ENCODE measurements at regions not wholly inside any gene's neighbourhood (a gene's known extent, or its start where the extent isn't known, plus 50 kb on each side); places are given as distances from the start of the nearest gene placed in this dataset.

DNA sequence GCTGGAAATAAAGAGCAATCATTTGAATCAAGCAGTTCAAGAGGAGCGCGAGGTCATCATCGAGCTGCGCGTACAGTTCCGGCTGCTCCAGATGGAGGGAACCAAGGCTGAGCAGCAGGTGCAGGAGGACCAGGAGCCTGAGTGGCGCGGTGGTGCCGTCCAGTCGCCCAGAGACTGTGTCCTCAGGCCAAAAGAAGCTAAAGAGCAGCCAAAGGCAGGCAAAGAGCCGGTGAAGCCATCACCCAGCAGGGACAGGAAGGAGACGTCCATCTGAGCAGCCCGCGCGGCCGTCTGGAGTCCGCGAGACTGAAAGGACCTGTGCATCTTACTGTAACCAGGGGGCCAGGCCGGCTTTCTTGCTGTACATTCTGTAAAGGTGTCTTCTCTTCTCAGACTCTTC lies 277.2 kb upstream of the TTC14 start:
- no peak overlapping the region for H3K4me2 ChIP-seq
- no peaks in the 10 kb centered on the region for H3K36me3 ChIP-seq
- H3K4me3 ChIP-seq, result no peak overlapping the region
- no peaks in the 10 kb centered on the region for H3K27me3 ChIP-seq
- TF ChIP-seq Cebpa-rat (IDR thresholded peaks at IDR 0.05), result no peak
- H3K9me3 ChIP-seq, result no peaks in the 10 kb centered on the region
- H3K27ac ChIP-seq, result no peak overlapping the region
- no peaks in the 10 kb centered on the region for H3K4me1 ChIP-seq
- no peak overlapping the region for H3K9ac ChIP-seq
- H4K20me1 ChIP-seq, result no peaks in the 10 kb centered on the region

DNA sequence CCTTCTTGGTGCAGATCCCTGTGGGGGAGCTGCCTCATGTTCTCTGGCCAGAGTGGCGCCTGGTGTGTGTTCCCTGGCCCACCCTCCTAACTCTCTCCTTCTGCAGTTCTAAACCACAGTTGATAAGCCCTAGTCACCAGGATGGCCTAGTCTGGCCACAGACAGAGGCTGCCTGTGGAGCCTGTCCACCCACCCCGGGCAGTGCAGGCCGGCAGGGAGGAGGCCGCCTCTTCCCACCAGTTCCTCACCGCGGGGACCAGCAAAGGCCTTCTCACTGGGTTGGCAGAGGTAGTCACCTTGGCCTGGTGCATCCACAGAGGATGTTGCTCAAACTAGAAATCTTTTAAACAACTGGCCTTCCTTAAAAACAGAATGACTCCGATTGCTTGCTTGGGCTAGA lies 276.4 kb upstream of the TTC14 start:
- no peak overlapping the region for H3K27ac ChIP-seq
- no peak for TF ChIP-seq Cebpa-rat (IDR thresholded peaks at IDR 0.05)
- H3K9ac ChIP-seq, result no peak overlapping the region
- no peak overlapping the region for H3K4me2 ChIP-seq
- no peaks in the 10 kb centered on the region for H3K4me1 ChIP-seq
- no peaks in the 10 kb centered on the region for H3K36me3 ChIP-seq
- no peaks in the 10 kb centered on the region for H3K9me3 ChIP-seq
- no peak overlapping the region for H3K4me3 ChIP-seq
- no peaks in the 10 kb centered on the region for H3K27me3 ChIP-seq
- H4K20me1 ChIP-seq, result no peaks in the 10 kb centered on the region

DNA sequence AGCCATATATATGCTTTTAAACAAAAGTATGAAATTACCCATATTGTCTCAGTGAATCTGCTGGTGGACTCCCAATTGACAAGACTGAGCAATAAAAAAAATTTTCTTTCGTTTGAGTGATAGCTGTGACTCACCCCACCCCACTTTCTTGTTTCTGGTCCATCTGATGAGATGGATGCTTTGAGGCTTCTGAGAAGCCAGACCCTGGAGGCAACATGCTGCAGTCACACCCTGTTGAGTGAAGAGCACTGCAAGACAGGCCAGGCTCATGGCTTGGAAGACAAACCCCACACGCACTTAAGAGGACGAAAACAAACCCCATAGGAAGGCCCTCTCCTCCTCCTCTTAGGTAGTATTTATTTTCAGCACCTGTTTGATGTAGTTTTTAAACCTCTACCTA lies 276.0 kb upstream of the TTC14 start:
- no peak overlapping the region for H3K4me3 ChIP-seq
- no peak for TF ChIP-seq Cebpa-rat (IDR thresholded peaks at IDR 0.05)
- no peaks in the 10 kb centered on the region for H3K4me1 ChIP-seq
- H3K27me3 ChIP-seq, result no peaks in the 10 kb centered on the region
- no peaks in the 10 kb centered on the region for H3K36me3 ChIP-seq
- H3K9me3 ChIP-seq, result no peaks in the 10 kb centered on the region
- H4K20me1 ChIP-seq, result no peaks in the 10 kb centered on the region
- no peak overlapping the region for H3K27ac ChIP-seq
- H3K9ac ChIP-seq, result no peak overlapping the region
- H3K4me2 ChIP-seq, result no peak overlapping the region

DNA sequence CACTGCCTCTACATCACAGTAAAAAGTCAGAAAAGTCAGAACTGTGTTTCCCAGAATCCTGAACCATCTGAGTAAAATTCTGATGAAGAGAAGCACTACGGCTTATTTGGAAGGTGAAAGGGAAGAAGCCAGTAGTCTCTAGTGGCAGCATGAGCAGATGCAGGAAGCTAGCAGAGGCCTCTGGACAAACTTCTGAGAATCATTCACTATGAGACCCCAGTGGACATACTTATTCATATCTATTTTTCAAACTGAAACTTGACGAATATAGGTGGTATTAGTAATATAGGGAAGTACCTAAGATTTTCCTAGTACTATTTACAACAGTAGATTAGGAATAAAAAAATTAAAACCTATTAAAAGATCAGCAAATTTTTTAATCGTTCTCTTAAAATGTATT lies 272.8 kb upstream of the TTC14 start:
- no peak overlapping the region for H3K27ac ChIP-seq
- no peak for TF ChIP-seq Cebpa-rat (IDR thresholded peaks at IDR 0.05)
- no peaks in the 10 kb centered on the region for H3K4me1 ChIP-seq
- H3K4me2 ChIP-seq, result no peak overlapping the region
- H4K20me1 ChIP-seq, result no peaks in the 10 kb centered on the region
- H3K9me3 ChIP-seq, result no peaks in the 10 kb centered on the region
- no peak overlapping the region for H3K9ac ChIP-seq
- H3K27me3 ChIP-seq, result no peaks in the 10 kb centered on the region
- H3K4me3 ChIP-seq, result no peak overlapping the region
- no peaks in the 10 kb centered on the region for H3K36me3 ChIP-seq

DNA sequence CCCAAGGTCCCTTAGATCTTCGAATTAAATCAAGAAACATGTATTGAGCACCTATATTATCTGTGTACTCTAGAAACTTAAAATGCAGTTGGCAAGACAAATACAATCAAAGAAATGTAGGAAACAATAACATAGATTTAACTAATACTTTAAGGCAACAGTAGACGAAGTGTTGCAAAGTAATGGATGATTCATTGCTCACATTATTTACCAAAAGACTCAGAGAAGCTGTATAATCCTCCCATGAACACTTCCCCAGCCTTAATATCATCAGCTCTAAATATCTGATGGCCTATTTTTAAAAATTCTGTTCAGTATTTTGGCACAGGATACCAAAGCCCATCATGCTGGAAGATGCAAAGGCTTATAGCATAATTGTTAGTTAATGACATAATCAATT lies 272.1 kb upstream of the TTC14 start:
- Histone ChIP-seq H3K4me1 (no peaks in the 10 kb centered on the region), H3K9ac (no peak overlapping the region), H4K20me1 (no peaks in the 10 kb centered on the region), H3K27me3 (no peaks in the 10 kb centered on the region), H3K4me3 (no peak overlapping the region), H3K9me3 (no peaks in the 10 kb centered on the region), H3K27ac (no peak overlapping the region), H3K4me2 (no peak overlapping the region), H3K36me3 (no peaks in the 10 kb centered on the region)
- no peak for TF ChIP-seq Cebpa-rat (IDR thresholded peaks at IDR 0.05)

DNA sequence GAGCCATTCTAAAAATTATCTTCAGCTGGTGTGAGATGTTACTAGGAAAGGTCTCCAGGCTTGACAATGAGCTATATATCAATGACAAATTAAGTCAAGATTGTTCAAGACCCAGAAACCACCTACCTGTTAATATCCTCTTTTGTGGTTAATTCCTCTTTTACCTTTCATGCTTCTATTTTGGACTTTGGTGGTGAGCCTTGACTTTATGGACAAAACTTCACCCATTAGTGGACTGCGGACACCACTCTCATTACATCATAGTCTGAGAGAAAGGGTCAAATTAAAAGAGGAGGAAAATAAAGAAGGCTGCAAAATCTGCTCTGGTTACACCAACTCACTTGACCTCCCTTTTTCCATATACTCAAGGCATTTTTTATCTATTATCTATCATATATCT lies 271.5 kb upstream of the TTC14 start:
- H3K4me1 ChIP-seq, result no peaks in the 10 kb centered on the region
- no peak for TF ChIP-seq Cebpa-rat (IDR thresholded peaks at IDR 0.05)
- no peaks in the 10 kb centered on the region for H3K27me3 ChIP-seq
- no peaks in the 10 kb centered on the region for H3K9me3 ChIP-seq
- H3K9ac ChIP-seq, result no peak overlapping the region
- H3K4me3 ChIP-seq, result no peak overlapping the region
- no peaks in the 10 kb centered on the region for H4K20me1 ChIP-seq
- H3K36me3 ChIP-seq, result no peaks in the 10 kb centered on the region
- H3K27ac ChIP-seq, result no peak overlapping the region
- no peak overlapping the region for H3K4me2 ChIP-seq

DNA sequence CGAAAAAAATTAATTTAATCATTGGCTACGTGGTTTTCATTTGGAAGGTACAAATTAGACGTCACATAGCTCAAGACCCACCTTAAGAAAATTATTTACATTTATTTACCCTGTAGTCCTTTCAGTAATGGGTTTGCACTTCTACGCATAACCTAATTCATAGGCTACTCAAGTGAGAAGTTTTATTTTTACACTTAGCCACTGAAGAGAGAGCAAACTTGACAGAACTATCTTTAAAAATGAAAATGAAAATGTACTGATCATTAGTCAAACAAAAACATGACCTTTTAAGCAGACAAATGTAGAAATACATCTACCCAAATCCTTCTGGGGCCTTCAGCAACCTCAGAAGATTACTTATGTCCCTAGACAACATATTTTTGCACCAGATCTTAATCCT lies 269.4 kb upstream of the TTC14 start:
- no peaks in the 10 kb centered on the region for H3K9me3 ChIP-seq
- H3K4me2 ChIP-seq, result no peak overlapping the region
- H3K9ac ChIP-seq, result no peak overlapping the region
- no peak overlapping the region for H3K27ac ChIP-seq
- TF ChIP-seq Cebpa-rat (IDR thresholded peaks at IDR 0.05), result no peak
- no peaks in the 10 kb centered on the region for H3K27me3 ChIP-seq
- H3K4me1 ChIP-seq, result no peaks in the 10 kb centered on the region
- no peaks in the 10 kb centered on the region for H4K20me1 ChIP-seq
- no peaks in the 10 kb centered on the region for H3K36me3 ChIP-seq
- no peak overlapping the region for H3K4me3 ChIP-seq

DNA sequence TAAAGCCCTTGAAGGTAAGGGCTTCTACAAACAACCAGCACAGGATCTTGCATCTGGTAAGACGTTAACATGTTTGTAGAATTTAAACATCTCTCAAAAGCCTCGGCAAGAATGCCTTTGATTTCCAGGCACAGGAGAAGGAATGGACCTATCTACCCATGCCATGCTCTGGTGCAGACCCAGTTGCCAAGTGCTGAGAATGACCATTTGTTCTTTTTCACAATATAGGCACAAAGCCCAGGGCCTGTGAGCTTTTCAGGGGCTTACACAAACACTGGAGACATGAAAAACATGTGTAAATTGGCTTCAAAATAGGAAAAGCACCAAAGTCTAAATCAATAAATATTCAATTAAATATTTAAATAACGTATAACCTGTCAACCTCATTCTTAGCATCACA lies 266.9 kb upstream of the TTC14 start:
- no peaks in the 10 kb centered on the region for H4K20me1 ChIP-seq
- no peaks in the 10 kb centered on the region for H3K4me1 ChIP-seq
- H3K9me3 ChIP-seq, result no peaks in the 10 kb centered on the region
- no peak overlapping the region for H3K4me2 ChIP-seq
- H3K36me3 ChIP-seq, result no peaks in the 10 kb centered on the region
- H3K9ac ChIP-seq, result no peak overlapping the region
- no peak overlapping the region for H3K4me3 ChIP-seq
- H3K27me3 ChIP-seq, result no peaks in the 10 kb centered on the region
- H3K27ac ChIP-seq, result no peak overlapping the region
- TF ChIP-seq Cebpa-rat (IDR thresholded peaks at IDR 0.05), result no peak

DNA sequence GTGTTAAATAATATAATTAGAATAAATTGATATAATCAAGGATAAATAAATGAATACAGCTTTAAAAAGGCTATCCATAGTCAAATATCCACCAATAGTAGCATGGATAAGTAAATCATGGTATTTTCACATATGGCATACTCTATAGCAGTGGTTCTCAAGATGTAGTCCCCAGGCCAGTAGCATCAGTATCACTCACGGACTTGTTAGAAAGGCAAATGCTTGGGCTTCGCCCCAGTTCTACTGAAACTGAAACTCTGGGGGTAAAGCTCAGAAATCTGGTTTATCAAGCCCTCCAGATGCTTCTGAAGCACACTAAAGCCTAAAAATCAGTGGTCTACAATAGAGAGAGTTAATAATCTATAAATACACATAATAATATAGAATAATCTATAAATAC lies 261.6 kb upstream of the TTC14 start:
- H3K27ac ChIP-seq, result no peak overlapping the region

DNA sequence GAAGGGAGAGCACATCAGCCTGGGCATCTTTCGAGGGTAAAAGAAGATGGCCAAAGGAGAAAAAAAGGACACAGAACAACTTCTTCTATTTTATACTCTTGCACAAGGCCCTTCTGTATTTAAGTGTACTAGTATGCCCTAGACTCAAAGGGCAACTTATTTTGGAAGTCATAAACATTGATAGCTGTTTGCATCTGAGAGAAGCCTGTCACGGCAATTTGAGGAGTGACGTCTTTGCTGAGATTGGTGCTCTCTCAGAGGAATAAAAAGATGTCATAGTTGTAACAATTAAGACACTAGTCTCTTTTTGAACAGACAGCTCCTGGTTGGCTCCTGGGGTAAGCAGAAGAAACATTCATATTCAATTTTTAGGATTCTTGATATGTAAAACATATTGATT lies 260.4 kb upstream of the TTC14 start:
- Histone ChIP-seq H3K36me3 (no peaks in the 10 kb centered on the region), H4K20me1 (no peaks in the 10 kb centered on the region), H3K27me3 (no peaks in the 10 kb centered on the region), H3K4me3 (no peak overlapping the region), H3K4me1 (no peaks in the 10 kb centered on the region), H3K27ac (no peak overlapping the region), H3K9me3 (no peaks in the 10 kb centered on the region), H3K9ac (no peak overlapping the region), H3K4me2 (no peak overlapping the region)
- TF ChIP-seq Cebpa-rat (IDR thresholded peaks at IDR 0.05), result no peak

More for the DNA sequence above, 261.6 kb upstream of the TTC14 start:
- H3K4me3 ChIP-seq, result no peak overlapping the region
- H3K4me1 ChIP-seq, result no peaks in the 10 kb centered on the region
- H3K27me3 ChIP-seq, result no peaks in the 10 kb centered on the region
- H3K9ac ChIP-seq, result no peak overlapping the region
- no peak overlapping the region for H3K4me2 ChIP-seq
- no peak for TF ChIP-seq Cebpa-rat (IDR thresholded peaks at IDR 0.05)
- no peaks in the 10 kb centered on the region for H4K20me1 ChIP-seq
- no peaks in the 10 kb centered on the region for H3K9me3 ChIP-seq
- no peaks in the 10 kb centered on the region for H3K36me3 ChIP-seq

DNA sequence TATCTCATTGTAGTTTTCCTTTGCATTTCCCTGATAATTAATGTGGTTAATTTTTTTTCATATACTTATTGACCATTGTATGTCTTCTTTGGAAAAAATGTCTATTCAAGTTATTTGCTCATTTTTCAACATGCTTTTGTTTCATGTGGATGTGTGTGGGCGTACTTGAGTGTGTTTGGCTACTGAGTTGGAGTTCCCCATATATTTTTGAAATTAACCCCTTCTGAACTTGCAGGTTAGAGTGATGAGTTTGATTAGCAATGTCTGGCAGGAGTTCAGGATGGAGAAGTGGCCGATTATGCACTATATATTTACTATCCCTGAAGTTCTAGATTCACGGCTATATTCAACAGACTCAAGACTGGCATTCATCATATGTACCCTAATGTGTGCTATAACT lies 250.4 kb upstream of the TTC14 start:
- Histone ChIP-seq H3K27ac (no peak overlapping the region), H4K20me1 (no peaks in the 10 kb centered on the region), H3K4me2 (no peak overlapping the region), H3K9me3 (no peaks in the 10 kb centered on the region), H3K4me1 (no peaks in the 10 kb centered on the region), H3K9ac (no peak overlapping the region), H3K4me3 (no peak overlapping the region), H3K27me3 (no peaks in the 10 kb centered on the region), H3K36me3 (no peaks in the 10 kb centered on the region)
- TF ChIP-seq Cebpa-rat (IDR thresholded peaks at IDR 0.05), result no peak

Data from BLaER1 (cell line).